ENCODE measurements at regions not wholly inside any gene's neighbourhood (a gene's known extent, or its start where the extent isn't known, plus 50 kb on each side); places are given as distances from the start of the nearest gene placed in this dataset.

- H3K4me2 ChIP-seq (ENCODE audit: low read length): no peak overlapping the region
- no peaks in the 10 kb centered on the region for H4K20me1 ChIP-seq (ENCODE audit: insufficient read depth)
- no peaks in the 10 kb centered on the region for H3K36me3 ChIP-seq (ENCODE audit: control insufficient read depth in 1 of 2, insufficient read depth in 2 of 2, low read length in 2 of 2)
- intact Hi-C loops (cut with micrococcal nuclease): no loop called here
- BruUV-seq (replicated peaks): no TSS peak
- RAD21 ChIA-PET (ENCODE audit: low non-redundant PET in 1 of 2, low total read pairs in 2 of 2, uncharacterized antibody in 2 of 2, unreplicated experiment in 2 of 2): no interaction called here
- H2AFZ ChIP-seq (ENCODE audit: low read depth, low read length, poor library complexity, severe bottlenecking): no peak overlapping the region
- H3K9me3 ChIP-seq (ENCODE audit: control insufficient read depth in 1 of 2, insufficient read depth in 1 of 2, low read depth in 1 of 2, low read length in 2 of 2): no peaks in the 10 kb centered on the region
- TF ChIP-seq SRF (IDR thresholded peaks at IDR 0.05; ENCODE audit: low read depth) (no peak), SP1 (IDR thresholded peaks at IDR 0.05; ENCODE audit: low read depth) (no peak), CTCF (IDR thresholded peaks at IDR 0.05 in 2 of 3, conservative IDR thresholded peaks at IDR 0.05 in 1 of 3; ENCODE audit: borderline replicate concordance in 1 of 3, insufficient read depth in 1 of 3, low read depth in 2 of 3, low read length in 2 of 3) (no peak), EZH2 (IDR thresholded peaks at IDR 0.05) (no peak), POLR2A (IDR thresholded peaks at IDR 0.05; ENCODE audit: borderline replicate concordance, extremely low read depth, insufficient read depth, insufficient read length) (no peak), RAD21 (IDR thresholded peaks at IDR 0.05; ENCODE audit: low read depth) (no peak), FOSL1 (IDR thresholded peaks at IDR 0.05; ENCODE audit: low read depth) (no peak), ZNF274 (IDR thresholded peaks at IDR 0.05; ENCODE audit: low read depth, low read length) (no peak), CBX3 (IDR thresholded peaks at IDR 0.05; ENCODE audit: low read depth) (no peak), EZH2phosphoT487 (IDR thresholded peaks at IDR 0.05; ENCODE audit: borderline replicate concordance) (no peak), ZBTB33 (IDR thresholded peaks at IDR 0.05; ENCODE audit: extremely low read depth, insufficient replicate concordance, low read length) (no peak), TCF7L2 (IDR thresholded peaks at IDR 0.05; ENCODE audit: borderline replicate concordance, extremely low read depth, insufficient read depth, insufficient read length) (no peak), CEBPB (IDR thresholded peaks at IDR 0.05; ENCODE audit: low read depth) (no peak), ELF1 (IDR thresholded peaks at IDR 0.05; ENCODE audit: borderline replicate concordance, low read depth) (no peak)
- TF ChIP-seq, protein P1, sequence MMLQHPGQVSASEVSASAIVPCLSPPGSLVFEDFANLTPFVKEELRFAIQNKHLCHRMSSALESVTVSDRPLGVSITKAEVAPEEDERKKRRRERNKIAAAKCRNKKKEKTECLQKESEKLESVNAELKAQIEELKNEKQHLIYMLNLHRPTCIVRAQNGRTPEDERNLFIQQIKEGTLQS (IDR thresholded peaks at IDR 0.05): no peak
- TF ChIP-seq, protein P2, sequence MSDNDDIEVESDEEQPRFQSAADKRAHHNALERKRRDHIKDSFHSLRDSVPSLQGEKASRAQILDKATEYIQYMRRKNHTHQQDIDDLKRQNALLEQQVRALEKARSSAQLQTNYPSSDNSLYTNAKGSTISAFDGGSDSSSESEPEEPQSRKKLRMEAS (IDR thresholded peaks at IDR 0.05): no peak
- TF ChIP-seq, protein P3, sequence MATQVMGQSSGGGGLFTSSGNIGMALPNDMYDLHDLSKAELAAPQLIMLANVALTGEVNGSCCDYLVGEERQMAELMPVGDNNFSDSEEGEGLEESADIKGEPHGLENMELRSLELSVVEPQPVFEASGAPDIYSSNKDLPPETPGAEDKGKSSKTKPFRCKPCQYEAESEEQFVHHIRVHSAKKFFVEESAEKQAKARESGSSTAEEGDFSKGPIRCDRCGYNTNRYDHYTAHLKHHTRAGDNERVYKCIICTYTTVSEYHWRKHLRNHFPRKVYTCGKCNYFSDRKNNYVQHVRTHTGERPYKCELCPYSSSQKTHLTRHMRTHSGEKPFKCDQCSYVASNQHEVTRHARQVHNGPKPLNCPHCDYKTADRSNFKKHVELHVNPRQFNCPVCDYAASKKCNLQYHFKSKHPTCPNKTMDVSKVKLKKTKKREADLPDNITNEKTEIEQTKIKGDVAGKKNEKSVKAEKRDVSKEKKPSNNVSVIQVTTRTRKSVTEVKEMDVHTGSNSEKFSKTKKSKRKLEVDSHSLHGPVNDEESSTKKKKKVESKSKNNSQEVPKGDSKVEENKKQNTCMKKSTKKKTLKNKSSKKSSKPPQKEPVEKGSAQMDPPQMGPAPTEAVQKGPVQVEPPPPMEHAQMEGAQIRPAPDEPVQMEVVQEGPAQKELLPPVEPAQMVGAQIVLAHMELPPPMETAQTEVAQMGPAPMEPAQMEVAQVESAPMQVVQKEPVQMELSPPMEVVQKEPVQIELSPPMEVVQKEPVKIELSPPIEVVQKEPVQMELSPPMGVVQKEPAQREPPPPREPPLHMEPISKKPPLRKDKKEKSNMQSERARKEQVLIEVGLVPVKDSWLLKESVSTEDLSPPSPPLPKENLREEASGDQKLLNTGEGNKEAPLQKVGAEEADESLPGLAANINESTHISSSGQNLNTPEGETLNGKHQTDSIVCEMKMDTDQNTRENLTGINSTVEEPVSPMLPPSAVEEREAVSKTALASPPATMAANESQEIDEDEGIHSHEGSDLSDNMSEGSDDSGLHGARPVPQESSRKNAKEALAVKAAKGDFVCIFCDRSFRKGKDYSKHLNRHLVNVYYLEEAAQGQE (IDR thresholded peaks at IDR 0.05; ENCODE audit: low read depth): no peak
- H3K4me1 ChIP-seq (ENCODE audit: control insufficient read depth in 1 of 2, insufficient read depth in 2 of 2, low read length in 2 of 2): no peaks in the 10 kb centered on the region
- DNase-seq (ENCODE audit: low read depth, low spot score) (no peak), ATAC-seq (no peak)
- H3K9ac ChIP-seq (ENCODE audit: low read length): no peak overlapping the region
- H3K9me2 ChIP-seq (ENCODE audit: insufficient read depth): no peaks in the 10 kb centered on the region
- peaks cover 28% of the 10 kb centered on the region for H3K27me3 ChIP-seq (ENCODE audit: insufficient read depth, low read length)
- no peaks in the 10 kb centered on the region for H3K79me2 ChIP-seq (ENCODE audit: insufficient read depth, low read length)
- POLR2A ChIA-PET: no interaction called here
- CTCF ChIA-PET: interaction anchor here (1.0 kb wide), 1 partner anchor 17 kb away, joined by 3 read pairs; no protein-coding TSS in a partner anchor
- H3K27ac ChIP-seq (ENCODE audit: low read depth, low read length): no peak overlapping the region
- H3K4me3 ChIP-seq (replicated peaks in 1 of 2; ENCODE audit: low read depth in 1 of 2, low read length in 2 of 2): no peak overlapping the region
Observed at GRCh38 chr14:56357428-56357827, 222.2 kb upstream of the TMEM260 start.

Data from HCT116 (cell line).